ENCODE measurements at regions not wholly inside any gene's neighbourhood (a gene's known extent, or its start where the extent isn't known, plus 50 kb on each side); places are given as distances from the start of the nearest gene placed in this dataset.

DNA sequence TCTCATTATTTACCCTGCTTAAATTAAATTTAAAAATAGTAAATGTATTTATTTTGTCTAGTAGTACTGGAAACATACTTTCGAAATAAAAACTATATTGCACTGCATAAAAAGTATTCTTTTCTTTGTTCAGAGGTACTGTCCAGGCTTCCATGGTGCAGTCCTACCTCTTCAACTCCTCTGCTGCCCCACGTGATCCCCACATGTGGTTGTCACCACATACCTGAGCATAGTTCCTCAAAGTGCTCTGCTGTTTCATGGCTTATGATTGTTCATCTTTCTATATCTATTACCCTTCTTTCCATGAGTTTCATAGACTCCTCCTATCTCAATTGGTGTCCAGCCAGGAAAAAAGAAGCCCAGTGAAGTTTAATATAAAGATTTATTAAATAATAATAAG is 317.5 kb upstream of the OR4E1 start:
- no peak for DNase-seq (ENCODE audit: low read depth)

DNA sequence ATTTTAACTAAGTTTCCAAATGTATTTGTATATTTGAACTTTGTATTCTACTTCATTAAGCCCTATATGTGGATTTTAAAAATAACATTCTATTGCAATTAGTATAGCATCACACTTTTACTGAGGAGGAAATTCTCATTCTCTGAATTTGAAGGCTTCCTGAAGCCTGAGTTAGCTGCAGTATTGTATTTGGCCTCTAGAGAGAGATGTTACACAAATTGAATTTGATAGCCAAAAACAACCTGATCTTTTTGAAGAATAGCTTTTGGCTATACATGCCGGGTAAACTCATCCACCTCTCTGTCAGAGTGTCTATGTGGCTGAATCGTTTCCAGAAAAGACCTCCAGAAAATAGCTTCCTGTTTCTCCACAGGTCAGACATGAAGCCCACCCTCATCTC is 316.5 kb upstream of the OR4E1 start:
- DNase-seq (ENCODE audit: low read depth), result no peak

DNA sequence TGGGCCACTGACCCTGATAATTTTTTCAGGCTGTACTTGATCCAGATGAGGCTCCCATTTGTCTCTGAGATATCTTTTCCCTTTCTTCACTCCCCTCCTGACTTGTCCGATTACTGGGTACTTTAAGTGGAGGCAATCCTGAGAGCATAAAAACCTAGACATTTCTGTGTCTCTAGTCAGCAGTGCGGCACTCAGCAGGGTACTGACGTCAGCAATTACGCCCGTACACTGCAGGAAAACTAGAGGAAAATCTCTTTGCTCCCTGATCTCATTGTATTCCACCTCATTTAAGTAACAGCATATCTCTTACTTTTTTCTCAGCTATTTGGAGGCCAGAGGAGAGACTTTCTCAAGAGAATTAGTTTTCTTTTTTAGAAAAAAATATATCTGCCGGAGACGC is 315.5 kb upstream of the OR4E1 start:
- no peak for DNase-seq (ENCODE audit: low read depth)

DNA sequence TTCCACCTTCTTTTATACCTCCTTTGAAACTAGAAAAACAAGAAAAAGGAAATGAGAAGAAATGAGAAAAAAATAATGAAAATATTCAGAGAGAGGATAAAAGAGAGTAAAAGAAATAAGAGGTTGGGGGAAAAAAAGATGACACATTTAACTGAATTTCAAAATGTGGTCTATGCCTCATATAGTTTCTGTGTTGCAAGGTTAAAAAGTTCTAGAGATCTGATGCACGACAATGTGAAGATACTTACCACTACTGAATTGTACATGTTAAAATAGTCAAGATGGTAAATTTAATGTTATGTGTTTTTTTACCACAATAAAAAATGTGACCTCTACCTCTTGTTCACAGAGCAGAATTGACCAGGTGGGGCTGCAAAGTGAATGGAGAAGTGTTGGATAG is 314.8 kb upstream of the OR4E1 start:
- DNase-seq (ENCODE audit: low read depth), result no peak

DNA sequence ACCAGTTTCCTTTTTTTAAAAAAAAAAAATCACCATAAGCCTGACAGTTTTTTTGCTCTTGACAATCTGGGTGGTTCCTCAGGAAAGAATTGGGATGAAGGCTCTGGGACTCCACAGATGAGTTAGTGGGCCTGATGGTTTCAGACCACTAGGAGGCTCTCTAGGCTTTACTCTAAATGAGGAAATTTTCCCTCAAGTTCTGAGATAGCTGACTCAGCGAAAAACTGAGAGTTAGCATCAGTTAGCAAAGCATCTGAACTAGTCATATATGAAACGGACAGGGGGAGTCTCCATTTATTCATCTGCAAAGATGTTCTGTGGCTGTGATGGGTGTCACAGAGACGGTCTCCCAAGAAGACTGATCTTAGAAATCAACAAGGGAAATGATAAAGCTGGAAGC is 314.3 kb upstream of the OR4E1 start:
- peak; percentile 36 for DNase-seq (ENCODE audit: low read depth)

DNA sequence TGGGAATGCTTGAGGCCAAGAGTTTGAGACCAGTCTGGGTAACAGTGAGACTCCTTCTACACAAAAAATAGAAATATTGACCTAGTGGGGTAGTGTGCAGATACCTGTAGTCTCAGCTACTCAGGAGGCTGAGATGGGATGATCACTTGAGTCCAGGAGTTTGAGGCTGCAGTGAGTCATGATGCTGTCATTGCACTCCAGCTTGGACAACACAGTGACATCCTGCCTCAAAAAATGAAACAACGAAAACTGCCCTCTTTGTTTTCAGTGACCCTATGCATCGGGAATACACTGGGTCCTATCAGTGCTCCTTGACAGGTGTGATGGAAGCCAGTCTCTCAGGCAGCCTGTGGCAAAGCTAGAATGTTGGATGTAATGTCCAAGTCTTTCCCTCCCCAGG is 311.5 kb upstream of the OR4E1 start:
- DNase-seq (ENCODE audit: low read depth), result no peak

DNA sequence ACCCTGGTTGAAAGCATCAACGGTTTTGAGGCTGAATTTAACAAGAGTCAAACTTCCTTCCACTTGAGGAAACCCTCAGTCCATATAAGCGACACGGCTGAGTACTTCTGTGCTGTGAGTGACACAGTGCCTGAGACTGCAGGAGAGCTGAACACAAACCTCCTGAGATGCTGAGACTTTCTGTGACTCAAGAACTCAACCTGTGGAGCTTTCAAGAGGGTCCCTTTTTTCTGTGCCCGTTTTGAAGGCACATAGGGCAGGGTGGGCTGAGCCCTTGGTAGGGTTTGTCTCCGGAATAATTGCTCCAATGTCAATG is 305.3 kb upstream of the OR4E1 start:
- DNase-seq (ENCODE audit: low read depth), result no peak

DNA sequence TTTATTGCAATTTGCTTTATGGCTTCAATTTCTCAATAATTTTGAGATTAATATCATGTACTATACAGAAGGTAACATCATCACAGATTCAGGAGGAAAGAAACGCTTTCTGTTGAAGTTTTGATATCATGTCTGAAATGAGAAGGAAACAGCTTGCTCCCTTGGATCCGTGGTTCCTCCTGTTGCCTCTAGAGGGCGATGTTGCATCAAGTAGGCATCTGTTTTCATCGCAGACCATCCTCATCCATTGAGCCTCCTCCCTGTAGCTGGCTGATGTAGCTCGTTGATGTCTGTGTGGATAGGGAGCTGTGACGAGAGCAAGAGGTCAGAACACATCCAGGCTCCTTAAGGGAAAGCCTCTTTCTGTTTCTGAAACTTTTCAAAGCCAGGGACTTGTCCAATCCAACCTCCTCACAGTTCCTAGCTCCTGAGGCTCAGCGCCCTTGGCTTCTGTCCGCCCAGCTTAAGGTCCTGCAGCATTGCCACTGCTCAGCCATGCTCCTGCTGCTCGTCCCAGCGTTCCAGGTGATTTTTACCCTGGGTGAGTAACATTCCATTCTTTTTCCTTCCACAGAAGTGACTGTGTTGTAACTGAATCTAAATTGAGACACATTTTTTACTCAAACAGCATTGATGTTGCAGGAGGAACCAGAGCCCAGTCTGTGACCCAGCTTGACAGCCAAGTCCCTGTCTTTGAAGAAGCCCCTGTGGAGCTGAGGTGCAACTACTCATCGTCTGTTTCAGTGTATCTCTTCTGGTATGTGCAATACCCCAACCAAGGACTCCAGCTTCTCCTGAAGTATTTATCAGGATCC is 304.8 kb upstream of the OR4E1 start:
- DNase-seq (ENCODE audit: low read depth), result peak; percentile 16

DNA sequence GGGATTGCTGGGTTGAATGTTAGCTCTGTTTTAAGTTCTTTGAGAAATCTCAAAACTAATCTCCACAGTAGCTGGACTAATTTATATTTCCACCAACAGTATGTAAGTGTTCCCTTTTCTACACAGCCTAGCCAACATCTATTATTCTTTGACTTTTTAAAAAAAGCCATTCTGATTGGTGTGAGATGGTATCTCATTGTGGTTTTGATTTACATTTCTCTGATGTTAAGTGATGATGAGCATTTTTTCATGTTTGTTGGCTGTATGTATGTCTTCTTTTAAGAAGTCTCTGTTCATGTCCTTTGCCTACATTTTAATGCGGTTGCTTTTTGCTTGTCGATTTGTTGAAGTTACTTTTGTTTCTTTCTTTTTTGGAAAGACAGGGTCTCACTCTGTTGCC is 301.1 kb upstream of the OR4E1 start:
- no peak for DNase-seq (ENCODE audit: low read depth)

DNA sequence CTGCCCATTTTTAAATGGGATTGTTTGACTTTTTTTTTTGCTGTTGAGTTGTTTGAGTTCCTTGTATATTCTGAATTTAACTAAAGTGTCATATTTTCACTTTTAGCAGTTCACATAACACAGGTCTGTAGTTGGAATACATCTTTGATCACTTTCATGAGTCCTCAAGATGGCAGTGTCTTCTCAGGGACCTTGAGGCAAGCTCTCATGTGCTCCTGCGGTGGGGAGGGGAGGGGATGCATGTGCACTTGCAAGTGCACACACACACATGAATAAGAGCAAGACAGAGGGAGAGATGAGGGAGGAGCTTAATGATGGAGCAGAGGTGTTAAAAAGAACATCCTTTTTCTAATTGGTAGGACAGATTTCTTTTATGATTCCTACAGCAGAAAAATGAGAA is 291.4 kb upstream of the OR4E1 start:
- no peak for DNase-seq (ENCODE audit: low read depth)

DNA sequence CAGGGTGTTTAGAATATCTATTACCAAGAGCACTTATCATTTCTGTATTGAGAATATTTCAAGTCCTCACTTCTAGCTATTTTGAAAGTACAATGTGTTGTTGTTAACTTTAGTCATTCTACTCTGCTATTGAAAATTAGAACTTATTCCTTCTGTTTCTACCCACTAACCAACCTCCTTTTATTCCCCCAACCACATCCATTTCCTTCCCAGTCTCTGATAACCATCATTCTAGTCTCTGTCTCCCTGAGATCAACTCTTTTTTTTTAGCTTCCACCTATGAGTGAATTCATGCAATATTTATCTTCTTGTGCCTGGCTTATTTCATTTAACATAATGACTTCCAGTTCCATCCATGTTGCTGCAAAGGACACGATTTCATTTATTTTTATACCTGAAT is 290.6 kb upstream of the OR4E1 start:
- DNase-seq (ENCODE audit: low read depth), result no peak

DNA sequence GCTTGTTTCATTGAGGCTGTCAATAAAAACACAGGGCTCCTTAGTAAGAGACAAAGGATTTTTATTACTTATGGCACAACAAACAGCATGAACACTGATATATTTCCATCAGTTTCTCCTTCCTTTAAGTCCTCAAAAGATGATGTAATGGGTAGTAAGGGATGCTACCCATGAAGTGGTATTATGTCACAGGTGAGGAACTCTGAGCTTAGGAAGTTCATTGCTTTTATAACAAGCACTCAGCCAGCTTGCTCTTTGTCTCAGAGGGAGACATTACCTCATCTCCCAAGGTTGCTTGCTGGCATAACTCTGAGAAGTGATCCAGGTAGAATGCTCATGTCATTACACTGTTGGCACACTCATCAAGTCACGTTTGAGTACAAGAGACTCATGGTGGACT is 287.0 kb upstream of the OR4E1 start:
- DNase-seq (ENCODE audit: low read depth), result no peak

DNA sequence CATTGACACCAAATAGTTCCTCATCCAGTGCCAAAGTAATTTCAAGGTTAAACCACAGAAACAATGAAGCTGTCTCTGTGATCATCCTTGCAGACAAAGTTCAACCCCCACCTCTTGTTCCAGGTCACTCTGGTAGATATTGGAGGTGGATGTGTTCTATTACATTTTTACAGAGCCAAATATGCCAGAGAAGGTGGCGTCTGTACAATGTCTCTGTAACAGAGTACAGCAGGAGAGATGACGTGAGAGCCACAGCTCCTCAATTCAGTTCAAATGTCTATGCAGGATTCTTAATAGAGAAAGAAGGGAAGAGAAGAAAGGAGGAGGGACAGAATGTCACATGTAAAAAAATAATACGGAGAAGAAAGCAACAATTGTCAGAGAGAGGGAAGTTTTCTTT is 268.3 kb upstream of the OR4E1 start:
- DNase-seq (ENCODE audit: low read depth), result no peak

DNA sequence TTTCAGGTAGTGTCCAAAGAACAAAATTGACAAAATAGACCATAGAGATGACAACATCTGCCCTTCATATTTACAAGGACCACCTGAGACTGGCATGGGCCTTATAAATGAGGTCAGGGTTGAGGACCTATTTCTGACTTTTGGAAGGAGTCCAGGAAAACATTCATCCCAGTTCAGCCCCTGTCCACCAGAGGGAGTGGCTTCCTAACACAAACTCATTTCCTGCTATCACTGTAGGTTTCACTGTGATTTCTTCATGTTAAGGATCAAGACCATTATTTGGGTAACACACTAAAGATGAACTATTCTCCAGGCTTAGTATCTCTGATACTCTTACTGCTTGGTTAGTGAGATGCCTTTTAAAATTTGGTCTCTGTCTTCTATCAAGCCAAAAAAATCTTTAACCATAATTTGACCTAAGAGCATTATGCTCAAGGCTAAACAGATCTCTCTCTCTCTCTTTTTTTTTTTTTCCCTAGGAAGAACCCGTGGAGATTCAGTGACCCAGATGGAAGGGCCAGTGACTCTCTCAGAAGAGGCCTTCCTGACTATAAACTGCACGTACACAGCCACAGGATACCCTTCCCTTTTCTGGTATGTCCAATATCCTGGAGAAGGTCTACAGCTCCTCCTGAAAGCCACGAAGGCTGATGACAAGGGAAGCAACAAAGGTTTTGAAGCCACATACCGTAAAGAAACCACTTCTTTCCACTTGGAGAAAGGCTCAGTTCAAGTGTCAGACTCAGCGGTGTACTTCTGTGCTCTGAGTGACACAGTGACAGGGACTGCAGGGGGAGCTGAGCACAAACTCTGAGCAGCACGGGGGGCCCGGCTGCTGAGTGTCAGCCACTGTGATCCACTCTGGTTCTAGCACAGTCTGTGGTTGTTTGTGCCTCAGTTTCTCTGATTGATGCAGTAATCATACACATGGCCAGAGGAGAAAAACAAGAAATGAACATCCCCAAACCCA is 267.6 kb upstream of the OR4E1 start:
- DNase-seq (ENCODE audit: low read depth), result peak; percentile 16

DNA sequence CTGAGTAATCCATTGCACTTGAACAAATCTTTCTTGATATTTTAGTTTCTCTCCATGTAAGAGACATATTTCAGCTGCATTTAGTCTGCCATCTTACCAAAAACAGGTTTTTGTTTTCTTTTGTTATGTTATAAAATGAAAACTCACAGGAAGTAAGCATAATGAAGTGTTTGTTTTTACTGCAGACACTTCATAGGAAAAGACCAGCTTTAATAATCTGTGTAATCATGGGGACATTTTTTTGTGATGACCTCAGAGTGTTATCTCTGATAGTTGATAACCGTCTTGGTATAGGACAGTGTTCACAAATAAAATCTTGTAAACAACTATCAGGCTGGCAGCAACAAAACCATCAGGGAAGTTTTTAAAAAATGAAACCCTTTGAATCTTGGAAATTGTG is 266.2 kb upstream of the OR4E1 start:
- no peak for DNase-seq (ENCODE audit: low read depth)

DNA sequence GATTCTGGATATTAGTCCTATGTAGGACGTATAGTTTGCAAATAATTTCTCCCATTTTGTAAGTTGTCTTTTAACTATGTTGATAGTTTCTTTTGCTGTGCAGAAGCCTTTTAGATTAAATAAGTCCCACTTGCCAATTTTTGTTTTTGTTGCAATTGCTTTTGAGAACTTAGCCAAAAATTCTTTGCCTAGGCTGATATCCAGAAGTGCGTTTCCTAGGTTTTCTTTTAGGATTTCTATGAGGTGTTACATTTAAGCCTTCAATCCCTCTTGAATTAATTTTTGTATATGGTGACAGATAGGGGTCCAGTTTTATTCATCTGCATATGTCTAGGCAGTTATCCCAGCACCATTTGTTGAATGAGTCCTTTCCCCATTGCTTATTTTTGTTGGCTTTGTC is 264.4 kb upstream of the OR4E1 start:
- no peak for DNase-seq (ENCODE audit: low read depth)

DNA sequence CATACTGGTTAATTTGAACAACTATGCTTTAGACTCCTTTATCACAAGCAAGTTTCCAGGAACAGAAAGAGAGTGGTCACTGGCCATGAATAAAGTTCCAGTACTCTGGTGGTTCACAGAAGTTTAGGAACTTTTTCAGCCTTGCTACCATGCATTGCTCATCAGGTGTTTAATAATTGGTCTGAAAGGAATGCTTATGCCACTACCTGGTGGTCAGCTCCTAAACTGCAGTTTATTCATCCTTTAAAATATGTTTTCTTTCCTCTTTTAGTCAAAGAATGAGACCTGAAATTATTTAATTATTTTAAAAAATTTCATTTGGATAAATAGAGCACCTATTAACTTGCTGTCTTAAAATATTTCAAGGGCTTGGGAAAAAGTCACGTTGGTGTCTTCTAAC is 260.1 kb upstream of the OR4E1 start:
- DNase-seq (ENCODE audit: low read depth), result no peak

DNA sequence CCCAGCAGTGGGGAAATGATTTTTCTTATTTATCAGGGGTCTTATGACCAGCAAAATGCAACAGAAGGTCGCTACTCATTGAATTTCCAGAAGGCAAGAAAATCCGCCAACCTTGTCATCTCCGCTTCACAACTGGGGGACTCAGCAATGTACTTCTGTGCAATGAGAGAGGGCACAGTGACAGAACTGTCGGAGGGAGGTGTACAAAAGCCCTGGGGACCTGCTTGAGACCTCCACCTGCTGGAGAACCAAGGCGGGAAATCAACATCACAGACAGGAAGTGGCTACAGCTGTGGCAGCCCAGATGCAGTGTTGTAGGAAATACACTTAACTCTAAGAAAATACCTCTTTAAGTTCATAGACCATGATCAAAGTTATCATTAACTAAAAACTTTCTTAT is 250.9 kb upstream of the OR4E1 start:
- no peak for DNase-seq (ENCODE audit: low read depth)

DNA sequence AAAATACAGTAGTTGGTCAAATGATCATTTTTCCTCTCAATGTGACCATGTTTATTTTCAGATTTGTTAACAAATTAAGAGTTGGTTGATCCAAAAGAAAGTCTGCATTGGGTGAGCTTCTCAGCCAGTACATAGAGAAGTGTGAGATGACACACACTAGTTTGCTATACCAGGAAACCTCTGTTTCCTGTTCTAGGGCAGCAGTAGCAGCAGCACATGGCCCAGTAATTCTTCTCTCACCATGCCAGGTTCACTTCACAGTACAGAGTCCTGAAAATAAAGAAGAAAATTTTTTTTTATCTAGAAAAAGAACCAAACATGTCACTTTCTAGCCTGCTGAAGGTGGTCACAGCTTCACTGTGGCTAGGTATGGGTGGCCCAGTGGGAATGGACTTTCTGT is 250.2 kb upstream of the OR4E1 start:
- DNase-seq (ENCODE audit: low read depth), result no peak

DNA sequence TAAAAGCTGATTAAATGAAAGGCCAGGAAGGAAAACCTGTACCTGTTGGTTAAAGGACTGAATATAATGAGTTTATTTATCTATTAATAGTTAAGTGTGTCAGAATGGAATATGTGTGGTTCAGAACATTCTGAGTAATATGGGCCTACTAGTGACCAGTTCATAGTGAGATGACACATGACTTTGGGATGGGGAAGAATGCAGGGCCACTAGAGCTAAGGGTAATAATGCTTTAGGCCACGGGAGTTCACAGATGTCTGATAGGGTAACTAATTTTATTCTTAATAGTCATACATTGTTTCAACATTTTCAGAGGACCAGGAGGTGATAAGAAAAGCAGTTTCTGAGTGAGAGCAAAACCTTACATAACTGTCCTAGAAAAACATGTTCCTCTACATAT is 247.8 kb upstream of the OR4E1 start:
- no peak for DNase-seq (ENCODE audit: low read depth)

DNA sequence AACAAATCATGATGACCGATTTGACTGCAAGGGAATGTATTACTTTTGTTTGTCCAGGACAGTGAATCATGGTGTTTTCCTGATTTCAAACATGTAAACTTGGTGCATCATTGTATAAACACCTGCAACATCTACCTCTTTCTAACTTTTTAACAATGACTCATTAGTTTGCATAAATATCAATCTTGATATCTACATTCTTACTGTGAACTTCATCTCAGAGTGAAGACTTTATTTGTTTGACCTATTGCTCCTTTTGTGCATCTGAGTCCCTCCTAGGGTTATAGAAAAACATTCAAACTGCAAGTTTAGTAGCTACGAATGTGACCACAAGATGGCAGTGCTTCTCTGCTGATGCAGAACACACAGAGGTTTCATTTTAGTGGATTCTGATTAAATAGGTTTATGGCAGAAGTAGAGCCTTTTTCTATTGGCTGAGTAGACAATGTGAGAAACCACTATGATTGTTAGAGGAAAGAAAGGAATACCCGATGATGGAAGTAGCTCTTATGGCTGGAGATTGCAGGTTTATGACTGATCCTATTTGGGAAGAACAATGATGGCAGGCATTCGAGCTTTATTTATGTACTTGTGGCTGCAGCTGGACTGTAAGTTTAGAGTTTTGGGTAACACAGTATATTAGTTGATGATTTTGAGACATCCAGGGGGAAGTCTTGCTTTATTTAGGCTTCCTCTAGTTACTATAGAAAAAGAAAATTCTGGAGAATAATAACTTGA is 244.2 kb upstream of the OR4E1 start:
- peak; percentile 45 for DNase-seq (ENCODE audit: low read depth)

DNA sequence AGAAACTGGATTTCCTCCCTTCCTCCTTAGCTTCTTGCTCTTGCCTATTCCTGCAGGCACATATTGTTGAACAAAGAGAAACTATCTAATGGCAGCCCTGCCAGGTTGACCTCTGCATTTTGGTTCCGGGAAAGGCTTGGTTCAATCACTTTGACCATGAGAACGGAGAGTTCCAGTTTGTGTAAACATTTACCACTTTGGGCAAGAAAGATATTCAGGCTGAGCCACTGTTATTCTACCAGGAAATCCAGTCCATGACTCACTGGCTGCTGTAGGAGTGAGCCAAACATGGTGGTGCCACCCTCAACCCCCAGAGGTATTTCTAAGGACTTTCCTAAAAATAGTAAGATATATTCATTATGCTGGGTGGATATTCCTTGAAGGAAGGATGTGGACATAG is 242.2 kb upstream of the OR4E1 start:
- peak; percentile 2 for DNase-seq (ENCODE audit: low read depth)

DNA sequence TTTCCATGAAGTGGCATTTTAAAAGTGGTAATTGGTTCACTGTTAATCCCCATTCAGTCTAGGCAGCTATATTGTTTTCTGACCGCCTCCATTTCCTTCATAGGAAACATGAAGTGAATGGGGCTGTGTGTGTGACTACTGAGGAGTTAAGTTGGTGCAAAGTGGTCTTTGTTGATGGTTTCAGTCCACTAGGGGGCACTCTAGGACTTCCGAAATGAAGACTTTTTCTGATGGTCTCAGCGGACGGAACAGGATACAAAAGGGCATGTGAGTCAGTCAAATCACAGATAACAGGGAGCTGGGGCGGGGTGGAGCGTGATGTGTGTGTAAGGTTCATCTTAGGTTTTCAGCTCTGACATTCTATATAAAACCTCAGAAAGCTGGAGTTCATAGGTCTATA is 240.1 kb upstream of the OR4E1 start:
- DNase-seq (ENCODE audit: low read depth), result peak; percentile 67
